ENCODE measurements at regions not wholly inside any gene's neighbourhood (a gene's known extent, or its start where the extent isn't known, plus 50 kb on each side); places are given as distances from the start of the nearest gene placed in this dataset.

GRCh38 chr7:85475476-85475875 lies 288.6 kb upstream of the SEMA3D start:
- no peaks in the 10 kb centered on the region for H3K27me3 ChIP-seq (ENCODE audit: insufficient read depth, low read length, poor library complexity, severe bottlenecking)
- no peak overlapping the region for H3K4me3 ChIP-seq (ENCODE audit: low read length, poor library complexity, severe bottlenecking)
- no peaks in the 10 kb centered on the region for H3K36me3 ChIP-seq (ENCODE audit: insufficient read depth, low read length)
- no peak overlapping the region for H3K9ac ChIP-seq (ENCODE audit: low read depth, low read length, poor library complexity, severe bottlenecking)
- TF ChIP-seq EZH2phosphoT487 (IDR thresholded peaks at IDR 0.05; ENCODE audit: borderline replicate concordance) (no peak), CTCF (conservative IDR thresholded peaks at IDR 0.05; ENCODE audit: low read length) (no peak)
- H4K20me1 ChIP-seq (ENCODE audit: insufficient read depth, low read length, poor library complexity, severe bottlenecking), result no peaks in the 10 kb centered on the region
- no peaks in the 10 kb centered on the region for H3K4me1 ChIP-seq (ENCODE audit: insufficient read depth, low read length, poor library complexity, severe bottlenecking)
- no peaks in the 10 kb centered on the region for H3K9me3 ChIP-seq (ENCODE audit: insufficient read depth, low read depth, low read length)
- H3F3A ChIP-seq (ENCODE audit: low read depth), result no peaks in the 10 kb centered on the region
- no peaks in the 10 kb centered on the region for H3K79me2 ChIP-seq (ENCODE audit: insufficient read depth, low read length)
- no peak overlapping the region for H3K4me2 ChIP-seq (ENCODE audit: low read depth, low read length, poor library complexity, severe bottlenecking)
- no peak overlapping the region for H2AFZ ChIP-seq (ENCODE audit: low read length)
- H3K9me2 ChIP-seq (replicated peaks; ENCODE audit: low read depth, low read length), result no peaks in the 10 kb centered on the region

GRCh38 chr7:85475071-85475470 lies 288.2 kb upstream of the SEMA3D start:
- H3K4me1 ChIP-seq (ENCODE audit: insufficient read depth, low read length, poor library complexity, severe bottlenecking), result no peaks in the 10 kb centered on the region
- no peak for TF ChIP-seq EZH2phosphoT487 (IDR thresholded peaks at IDR 0.05; ENCODE audit: borderline replicate concordance)
- no peak for TF ChIP-seq CTCF (conservative IDR thresholded peaks at IDR 0.05; ENCODE audit: low read length)
- H3K4me2 ChIP-seq (ENCODE audit: low read depth, low read length, poor library complexity, severe bottlenecking), result no peak overlapping the region
- H3F3A ChIP-seq (ENCODE audit: low read depth), result no peaks in the 10 kb centered on the region
- H4K20me1 ChIP-seq (ENCODE audit: insufficient read depth, low read length, poor library complexity, severe bottlenecking), result no peaks in the 10 kb centered on the region
- H3K9ac ChIP-seq (ENCODE audit: low read depth, low read length, poor library complexity, severe bottlenecking), result no peak overlapping the region
- no peaks in the 10 kb centered on the region for H3K9me2 ChIP-seq (replicated peaks; ENCODE audit: low read depth, low read length)
- H3K9me3 ChIP-seq (ENCODE audit: insufficient read depth, low read depth, low read length), result no peaks in the 10 kb centered on the region
- H3K36me3 ChIP-seq (ENCODE audit: insufficient read depth, low read length), result no peaks in the 10 kb centered on the region
- H3K27me3 ChIP-seq (ENCODE audit: insufficient read depth, low read length, poor library complexity, severe bottlenecking), result no peaks in the 10 kb centered on the region
- no peak overlapping the region for H3K4me3 ChIP-seq (ENCODE audit: low read length, poor library complexity, severe bottlenecking)
- no peak overlapping the region for H2AFZ ChIP-seq (ENCODE audit: low read length)
- no peaks in the 10 kb centered on the region for H3K79me2 ChIP-seq (ENCODE audit: insufficient read depth, low read length)

GRCh38 chr7:85474234-85474633 lies 287.4 kb upstream of the SEMA3D start:
- H3K9me2 ChIP-seq (replicated peaks; ENCODE audit: low read depth, low read length), result no peaks in the 10 kb centered on the region
- no peak overlapping the region for H2AFZ ChIP-seq (ENCODE audit: low read length)
- H3K27me3 ChIP-seq (ENCODE audit: insufficient read depth, low read length, poor library complexity, severe bottlenecking), result no peaks in the 10 kb centered on the region
- no peak overlapping the region for H3K4me2 ChIP-seq (ENCODE audit: low read depth, low read length, poor library complexity, severe bottlenecking)
- H3K4me1 ChIP-seq (ENCODE audit: insufficient read depth, low read length, poor library complexity, severe bottlenecking), result no peaks in the 10 kb centered on the region
- no peak overlapping the region for H3K4me3 ChIP-seq (ENCODE audit: low read length, poor library complexity, severe bottlenecking)
- no peaks in the 10 kb centered on the region for H3K9me3 ChIP-seq (ENCODE audit: insufficient read depth, low read depth, low read length)
- H4K20me1 ChIP-seq (ENCODE audit: insufficient read depth, low read length, poor library complexity, severe bottlenecking), result no peaks in the 10 kb centered on the region
- no peak for TF ChIP-seq CTCF (conservative IDR thresholded peaks at IDR 0.05; ENCODE audit: low read length)
- no peak for TF ChIP-seq EZH2phosphoT487 (IDR thresholded peaks at IDR 0.05; ENCODE audit: borderline replicate concordance)
- H3K9ac ChIP-seq (ENCODE audit: low read depth, low read length, poor library complexity, severe bottlenecking), result no peak overlapping the region
- no peaks in the 10 kb centered on the region for H3F3A ChIP-seq (ENCODE audit: low read depth)
- no peaks in the 10 kb centered on the region for H3K36me3 ChIP-seq (ENCODE audit: insufficient read depth, low read length)
- no peaks in the 10 kb centered on the region for H3K79me2 ChIP-seq (ENCODE audit: insufficient read depth, low read length)

Measured in Loucy (cell line).